NCI-H446 treated with DMSO at 0.1 percent for 48 hours (cell line): ENCODE measurements at regions not wholly inside any gene's neighbourhood (a gene's known extent, or its start where the extent isn't known, plus 50 kb on each side); places are given as distances from the start of the nearest gene placed in this dataset.
"Not testable (repeated sequence)": the region's sequence is repeated elsewhere in the genome, so short reads cannot be mapped to it uniquely, and the experiment has no call there.

Experiments used
- DNase-seq: peaks from one replicate; lab custom pipeline; 2025; lab: John Stamatoyannopoulos, UW

- no peak for DNase-seq
Observed at GRCh38 chr10:65142641-65143435, 1621.6 kb downstream of the REEP3 start.

- DNase-seq: no peak
Observed at GRCh38 chr10:65143723-65144122, 1622.5 kb downstream of the REEP3 start.

- DNase-seq: no peak
Observed at GRCh38 chr10:65149878-65150277, 1628.7 kb downstream of the REEP3 start.

- no peak for DNase-seq
Observed at GRCh38 chr10:65166272-65166671, 1645.1 kb downstream of the REEP3 start.

- DNase-seq: no peak
Observed at GRCh38 chr10:65172249-65172648, 1651.0 kb downstream of the REEP3 start.

GRCh38 chr10:65176994-65177393 lies 1655.8 kb downstream of the REEP3 start:
- DNase-seq: no peak

GRCh38 chr10:65183236-65183635 lies 1662.0 kb downstream of the REEP3 start:
- DNase-seq: no peak

- DNase-seq: not testable (repeated sequence)
Observed at GRCh38 chr10:65186668-65187067, 1665.5 kb downstream of the REEP3 start.

GRCh38 chr10:65194126-65194525 lies 1672.9 kb downstream of the REEP3 start:
- peak; percentile 50 for DNase-seq

- DNase-seq: no peak
Observed at GRCh38 chr10:65194555-65194954, 1673.4 kb downstream of the REEP3 start.

- DNase-seq: no peak
Observed at GRCh38 chr10:65196111-65196510, 1674.9 kb downstream of the REEP3 start.

- DNase-seq: no peak
Observed at GRCh38 chr10:65197935-65198334, 1676.7 kb downstream of the REEP3 start.

GRCh38 chr10:65201491-65201890 lies 1680.3 kb downstream of the REEP3 start:
- DNase-seq: no peak

GRCh38 chr10:65204999-65205398 lies 1683.8 kb downstream of the REEP3 start:
- DNase-seq: no peak

GRCh38 chr10:65213170-65213569 lies 1692.0 kb downstream of the REEP3 start:
- DNase-seq: no peak

GRCh38 chr10:65219444-65219843 lies 1698.2 kb downstream of the REEP3 start:
- DNase-seq: no peak

GRCh38 chr10:65231148-65231547 lies 1694.7 kb upstream of the LRRTM3 start:
- DNase-seq: no peak

GRCh38 chr10:65234261-65234660 lies 1691.6 kb upstream of the LRRTM3 start:
- no peak for DNase-seq

GRCh38 chr10:65235266-65235665 lies 1690.6 kb upstream of the LRRTM3 start:
- DNase-seq: no peak

- no peak for DNase-seq
Observed at GRCh38 chr10:65235846-65236245, 1690.0 kb upstream of the LRRTM3 start.

GRCh38 chr10:65265451-65265954 lies 1660.3 kb upstream of the LRRTM3 start:
- no peak for DNase-seq

- DNase-seq: not testable (repeated sequence)
Observed at GRCh38 chr10:65269551-65269950, 1656.3 kb upstream of the LRRTM3 start.

- no peak for DNase-seq
Observed at GRCh38 chr10:65270969-65271368, 1654.9 kb upstream of the LRRTM3 start.

GRCh38 chr10:65273115-65273514 lies 1652.7 kb upstream of the LRRTM3 start:
- DNase-seq: no peak
